DMS 273 (cell line): ENCODE measurements at regions not wholly inside any gene's neighbourhood (a gene's known extent, or its start where the extent isn't known, plus 50 kb on each side); places are given as distances from the start of the nearest gene placed in this dataset.
"Not testable (repeated sequence)": the region's sequence is repeated elsewhere in the genome, so short reads cannot be mapped to it uniquely, and the experiment has no call there.

Experiments
- DNase-seq: peaks from one replicate; lab custom pipeline; 2025; ENCODE audit not compliant: unreplicated experiment; lab: John Stamatoyannopoulos, UW

GRCh38 chr4:3619698-3620097 is 87.5 kb upstream of the LRPAP1 start:
- not testable (repeated sequence) for DNase-seq

- not testable (repeated sequence) for DNase-seq
Measured at GRCh38 chr4:3618341-3618740, 86.1 kb upstream of the LRPAP1 start.

- no peak for DNase-seq
Measured at GRCh38 chr4:3615386-3616286, 83.4 kb upstream of the LRPAP1 start.

GRCh38 chr4:3614731-3614980 is 82.4 kb upstream of the LRPAP1 start:
- DNase-seq, result no peak

- DNase-seq, result peak; percentile 93
Measured at GRCh38 chr4:3613967-3614730, 81.9 kb upstream of the LRPAP1 start.

GRCh38 chr4:3612934-3613333 is 80.7 kb upstream of the LRPAP1 start:
- no peak for DNase-seq

GRCh38 chr4:3612281-3612680 is 80.1 kb upstream of the LRPAP1 start:
- no peak for DNase-seq

GRCh38 chr4:3611778-3612177 is 79.6 kb upstream of the LRPAP1 start:
- no peak for DNase-seq

- not testable (repeated sequence) for DNase-seq
Measured at GRCh38 chr4:3610851-3611250, 78.6 kb upstream of the LRPAP1 start.

GRCh38 chr4:3609905-3610304 is 77.7 kb upstream of the LRPAP1 start:
- not testable (repeated sequence) for DNase-seq

GRCh38 chr4:3607690-3608552 is 75.7 kb upstream of the LRPAP1 start:
- DNase-seq, result peak; percentile 90

GRCh38 chr4:3606850-3607249 is 74.6 kb upstream of the LRPAP1 start:
- peak; percentile 23 for DNase-seq

- not testable (repeated sequence) for DNase-seq
Measured at GRCh38 chr4:3606271-3606670, 74.0 kb upstream of the LRPAP1 start.

- no peak for DNase-seq
Measured at GRCh38 chr4:3605491-3605890, 73.3 kb upstream of the LRPAP1 start.

GRCh38 chr4:3602886-3603645 is 70.8 kb upstream of the LRPAP1 start:
- DNase-seq, result not testable (repeated sequence)

- DNase-seq, result no peak
Measured at GRCh38 chr4:3601992-3602391, 69.8 kb upstream of the LRPAP1 start.

GRCh38 chr4:3601108-3601690 is 69.0 kb upstream of the LRPAP1 start:
- not testable (repeated sequence) for DNase-seq

- no peak for DNase-seq
Measured at GRCh38 chr4:3599951-3600350, 67.7 kb upstream of the LRPAP1 start.

- DNase-seq, result no peak
Measured at GRCh38 chr4:3598695-3599227, 66.5 kb upstream of the LRPAP1 start.

- DNase-seq, result not testable (repeated sequence)
Measured at GRCh38 chr4:3597896-3598505, 65.8 kb upstream of the LRPAP1 start.
